ENCODE measurements at regions not wholly inside any gene's neighbourhood (a gene's known extent, or its start where the extent isn't known, plus 50 kb on each side); places are given as distances from the start of the nearest gene placed in this dataset.

GRCh38 chr6:165762125-165762524 is 99.1 kb upstream of the PDE10A start:
- Histone ChIP-seq H3K4me3 (replicated peaks in 1 of 3; ENCODE audit: insufficient read depth in 1 of 3, low read depth in 1 of 3, low read length in 3 of 3) (no peak overlapping the region), H3K4me1 (ENCODE audit: control insufficient read depth, extremely low read depth, insufficient read depth, low read length) (peaks cover 14% of the 10 kb centered on the region), H3K9me1 (replicated peaks; ENCODE audit: control insufficient read depth, extremely low read depth, insufficient read depth, low read length) (no peaks in the 10 kb centered on the region), H4K20me1 (replicated peaks; ENCODE audit: control insufficient read depth, extremely low read depth, insufficient read depth, low read length) (no peaks in the 10 kb centered on the region), H3K27me3 (ENCODE audit: control insufficient read depth in 2 of 2, insufficient read depth in 2 of 2, low read length in 2 of 2) (no peaks in the 10 kb centered on the region), H3K9ac (replicated peaks; ENCODE audit: extremely low read depth, insufficient read depth, low read length) (no peak overlapping the region), H3K4me2 (ENCODE audit: insufficient read depth, low read length) (no peak overlapping the region), H3K27ac (ENCODE audit: insufficient read depth, low read depth, low read length) (no peak overlapping the region), H3K36me3 (ENCODE audit: control insufficient read depth in 2 of 2, extremely low read depth in 1 of 2, insufficient read depth in 2 of 2, low read length in 2 of 2) (no peaks in the 10 kb centered on the region), H3K9me3 (replicated peaks; ENCODE audit: control insufficient read depth, insufficient read depth, low read length) (no peaks in the 10 kb centered on the region), H3K79me2 (ENCODE audit: control insufficient read depth, insufficient read depth, low read length) (no peaks in the 10 kb centered on the region), H2AFZ (ENCODE audit: low read depth, low read length) (no peak overlapping the region)
- DNase-seq (ENCODE audit: low read depth, low spot score) (no peak), FAIRE-seq (no peak)
- BruUV-seq (replicated peaks): no TSS peak
- no peak for TF ChIP-seq POLR2AphosphoS5 (IDR thresholded peaks at IDR 0.05; ENCODE audit: insufficient read depth, low read depth, low read length)
- no peak for TF ChIP-seq EZH2 (IDR thresholded peaks at IDR 0.05; ENCODE audit: borderline replicate concordance, low read depth, low read length, severe bottlenecking)
- TF ChIP-seq POLR2A (IDR thresholded peaks at IDR 0.05; ENCODE audit: low read depth, low read length): no peak
- no peak for TF ChIP-seq CTCF (IDR thresholded peaks at IDR 0.05; ENCODE audit: extremely low read depth in 1 of 2, insufficient read depth in 1 of 2, low read depth in 1 of 2, low read length in 2 of 2)
- no peak for TF ChIP-seq MAX (IDR thresholded peaks at IDR 0.05; ENCODE audit: insufficient read depth, insufficient read length)
- no peak for TF ChIP-seq GATA2 (IDR thresholded peaks at IDR 0.05; ENCODE audit: insufficient read depth, insufficient read length, low read depth, low read length)
- no peak for TF ChIP-seq JUN (IDR thresholded peaks at IDR 0.05; ENCODE audit: borderline replicate concordance, insufficient read depth, insufficient read length, low read depth)
- no peak for TF ChIP-seq MYC (IDR thresholded peaks at IDR 0.05; ENCODE audit: low read depth, low read length)
- TF ChIP-seq FOS (IDR thresholded peaks at IDR 0.05; ENCODE audit: borderline replicate concordance, insufficient read depth, low read length): no peak
- dilution Hi-C loops (cut with MboI; ENCODE audit: extremely low pct_ligation_motif_present, low sequenced_read_pairs): no loop called here
- ChIA-PET CTCF (no interaction called here), POLR2A (no interaction called here)
- intact Hi-C loops (cut with micrococcal nuclease): no loop called here

Measured in endothelial cell of umbilical vein (primary cell).